CD4-positive, alpha-beta T cell treated with Interleukin-6 at 100 ng/mL for 8 hours (primary cell): ENCODE measurements at regions not wholly inside any gene's neighbourhood (a gene's known extent, or its start where the extent isn't known, plus 50 kb on each side); places are given as distances from the start of the nearest gene placed in this dataset.

ENCODE experiments used
- DNase-seq: peaks from one replicate; pipeline ENCODE4 v3.0.0-alpha.2; 2020; ENCODE audit warnings: mixed read lengths, low spot score

- no peak for DNase-seq
Measured at GRCh38 chr1:229213797-229214196, 57.1 kb upstream of the RAB4A start.

- no peak for DNase-seq
Measured at GRCh38 chr1:229217716-229218115, 53.2 kb upstream of the RAB4A start.

- no peak for DNase-seq
Measured at GRCh38 chr1:229218612-229219025, 52.3 kb upstream of the RAB4A start.

GRCh38 chr1:229220163-229220846, 50.6 kb upstream of the RAB4A start:
- no peak for DNase-seq

- DNase-seq, result no peak
Measured at GRCh38 chr1:229221106-229222019, 49.5 kb upstream of the RAB4A start.
